ENCODE measurements at regions not wholly inside any gene's neighbourhood (a gene's known extent, or its start where the extent isn't known, plus 50 kb on each side); places are given as distances from the start of the nearest gene placed in this dataset.

GRCh38 chr1:232378266-232379062, 251.5 kb downstream of the SIPA1L2 start:
- ChIA-PET POLR2A (interaction anchor here (0.6 kb wide), 1 partner anchor 168 kb away, joined by 3 read pairs; no protein-coding TSS in a partner anchor), CTCF (no interaction called here)

DNA sequence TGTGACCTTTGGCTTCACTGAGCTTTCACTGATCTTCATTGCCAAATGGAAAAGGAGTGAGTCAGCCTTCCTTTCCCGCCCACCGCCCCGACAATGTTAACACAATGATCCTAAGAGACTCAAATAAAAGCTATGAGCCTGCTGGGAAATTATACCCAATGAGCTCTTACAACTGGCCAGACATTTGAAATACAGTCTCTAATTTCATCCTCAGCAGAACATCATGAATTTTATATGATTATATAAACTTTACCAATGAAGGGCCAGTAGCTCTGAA, 252.5 kb downstream of the SIPA1L2 start:
- ChIA-PET POLR2A (no interaction called here), CTCF (no interaction called here)
- TF ChIP-seq L3MBTL2 (conservative IDR thresholded peaks at IDR 0.05): no peak
- DNase-seq (ENCODE audit: extremely low spot score): no peak

More at GRCh38 chr1:232378266-232379062, 251.5 kb downstream of the SIPA1L2 start:
- DNase-seq (ENCODE audit: extremely low spot score): no peak
- no peak for TF ChIP-seq NFRKB (IDR thresholded peaks at IDR 0.05)
- TF ChIP-seq ELF4 (IDR thresholded peaks at IDR 0.05): no peak
- TF ChIP-seq FOXM1 (IDR thresholded peaks at IDR 0.05; ENCODE audit: borderline replicate concordance): no peak
- TF ChIP-seq TARDBP (IDR thresholded peaks at IDR 0.05): no peak
- no peak for TF ChIP-seq BHLHE40 (IDR thresholded peaks at IDR 0.05; ENCODE audit: borderline replicate concordance)
- TF ChIP-seq FOXA1 (IDR thresholded peaks at IDR 0.05): no peak
- no peak for TF ChIP-seq ZNF384 (IDR thresholded peaks at IDR 0.05)
- no peak for TF ChIP-seq SP1 (IDR thresholded peaks at IDR 0.05)
- no peak for TF ChIP-seq FOXK2 (IDR thresholded peaks at IDR 0.05)
- no peak for TF ChIP-seq LEF1 (IDR thresholded peaks at IDR 0.05; ENCODE audit: borderline replicate concordance)
- no peak for TF ChIP-seq L3MBTL2 (conservative IDR thresholded peaks at IDR 0.05)
- no peak for TF ChIP-seq CTBP1 (IDR thresholded peaks at IDR 0.05; ENCODE audit: borderline replicate concordance)
- no peak for TF ChIP-seq HDGF (IDR thresholded peaks at IDR 0.05; ENCODE audit: borderline replicate concordance)
- TF ChIP-seq ARNT (IDR thresholded peaks at IDR 0.05): no peak
- TF ChIP-seq SUZ12 (IDR thresholded peaks at IDR 0.05): no peak

DNA sequence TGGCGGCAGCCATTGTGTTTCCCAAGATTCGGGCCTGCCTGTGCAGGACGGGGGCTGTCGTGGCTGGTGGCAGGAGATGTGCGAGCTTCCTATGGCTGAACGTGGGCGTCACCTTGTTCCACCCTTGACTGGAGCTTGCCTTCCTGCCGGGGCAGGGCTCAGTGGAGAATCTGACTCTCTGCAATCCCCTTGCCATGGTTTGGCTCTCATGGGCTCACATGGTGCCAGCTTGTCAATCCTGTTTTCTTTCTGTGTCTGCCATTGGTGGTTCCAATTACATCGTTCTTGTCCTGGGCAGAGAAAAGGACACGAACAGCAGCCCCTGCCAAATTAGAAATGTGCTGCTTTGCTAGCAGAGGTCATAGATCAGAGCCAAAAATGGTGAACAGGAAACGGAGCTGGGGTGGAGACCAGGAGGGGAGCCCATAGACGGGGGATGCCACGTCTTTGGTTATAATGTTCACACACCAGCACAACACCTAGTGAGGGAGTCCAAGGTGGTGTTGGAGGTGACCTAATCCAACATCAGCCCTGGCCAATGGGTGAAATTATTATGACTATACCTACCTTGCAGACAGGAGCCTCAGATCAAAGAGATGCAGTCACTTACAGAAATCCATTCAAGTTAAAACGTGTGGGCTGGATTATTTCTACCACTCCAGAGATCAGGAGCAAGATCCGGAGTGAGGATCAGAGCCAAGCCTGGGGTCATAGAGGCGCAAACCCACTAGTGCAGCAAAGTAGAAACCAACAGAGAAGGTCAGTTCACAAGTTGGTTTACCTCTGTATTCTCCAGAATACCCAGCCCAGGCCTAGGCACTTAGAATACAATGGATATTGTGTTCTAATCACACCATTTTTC, 253.1 kb downstream of the SIPA1L2 start:
- POLR2A ChIA-PET: no interaction called here
- CTCF ChIA-PET: no interaction called here
- TF ChIP-seq BHLHE40 (IDR thresholded peaks at IDR 0.05; ENCODE audit: borderline replicate concordance) (no peak), TARDBP (IDR thresholded peaks at IDR 0.05) (no peak), ELF4 (IDR thresholded peaks at IDR 0.05) (no peak), FOXK2 (IDR thresholded peaks at IDR 0.05) (no peak), CTBP1 (IDR thresholded peaks at IDR 0.05; ENCODE audit: borderline replicate concordance) (no peak), HDGF (IDR thresholded peaks at IDR 0.05; ENCODE audit: borderline replicate concordance) (no peak), FOXA1 (IDR thresholded peaks at IDR 0.05) (no peak), ZNF384 (IDR thresholded peaks at IDR 0.05) (no peak), PKNOX1 (IDR thresholded peaks at IDR 0.05) (no peak), LEF1 (IDR thresholded peaks at IDR 0.05; ENCODE audit: borderline replicate concordance) (no peak), FOXM1 (IDR thresholded peaks at IDR 0.05; ENCODE audit: borderline replicate concordance) (no peak), SP1 (IDR thresholded peaks at IDR 0.05) (no peak), NFRKB (IDR thresholded peaks at IDR 0.05) (no peak), L3MBTL2 (conservative IDR thresholded peaks at IDR 0.05) (no peak), SUZ12 (IDR thresholded peaks at IDR 0.05) (no peak), ARNT (IDR thresholded peaks at IDR 0.05) (no peak)
- no peak for DNase-seq (ENCODE audit: extremely low spot score)

DNA sequence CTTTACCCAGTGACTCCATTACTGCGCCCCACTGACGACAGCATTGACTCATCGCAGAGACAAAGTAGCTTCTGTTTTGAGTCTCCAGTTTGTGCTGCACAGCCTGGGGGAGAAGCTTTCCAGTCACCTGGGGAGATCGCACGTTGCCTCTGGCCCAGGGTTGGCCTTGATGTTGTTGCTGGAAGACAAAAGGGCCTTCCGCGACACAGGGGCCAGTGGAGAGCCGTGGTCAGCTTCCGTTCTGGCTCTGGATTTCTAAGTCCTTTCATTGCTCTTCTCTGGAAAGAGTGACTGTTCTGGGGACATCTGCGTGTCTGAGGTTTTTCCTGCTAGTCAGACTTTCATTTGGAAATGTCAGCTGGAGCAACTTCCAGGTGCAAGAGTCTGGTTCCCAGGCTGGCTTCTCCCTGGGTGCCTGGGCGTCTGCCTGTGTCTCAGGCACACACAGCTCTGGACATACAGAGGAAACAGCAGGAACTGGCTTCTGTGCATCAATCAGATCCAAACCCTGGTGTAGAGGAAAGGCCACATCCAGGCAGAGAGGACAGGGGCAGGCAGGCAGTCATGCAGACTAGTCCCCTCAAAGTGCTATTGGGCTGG, 257.0 kb downstream of the SIPA1L2 start:
- no peak for DNase-seq (ENCODE audit: extremely low spot score)
- no peak for TF ChIP-seq TARDBP (IDR thresholded peaks at IDR 0.05)
- TF ChIP-seq PKNOX1 (IDR thresholded peaks at IDR 0.05): no peak
- no peak for TF ChIP-seq L3MBTL2 (conservative IDR thresholded peaks at IDR 0.05)
- no peak for TF ChIP-seq CTBP1 (IDR thresholded peaks at IDR 0.05; ENCODE audit: borderline replicate concordance)
- no peak for TF ChIP-seq SUZ12 (IDR thresholded peaks at IDR 0.05)
- no peak for TF ChIP-seq FOXA1 (IDR thresholded peaks at IDR 0.05)
- TF ChIP-seq BHLHE40 (IDR thresholded peaks at IDR 0.05; ENCODE audit: borderline replicate concordance): no peak
- no peak for TF ChIP-seq FOXM1 (IDR thresholded peaks at IDR 0.05; ENCODE audit: borderline replicate concordance)
- TF ChIP-seq LEF1 (IDR thresholded peaks at IDR 0.05; ENCODE audit: borderline replicate concordance): no peak
- TF ChIP-seq ZNF384 (IDR thresholded peaks at IDR 0.05): no peak
- TF ChIP-seq NFRKB (IDR thresholded peaks at IDR 0.05): no peak
- no peak for TF ChIP-seq SP1 (IDR thresholded peaks at IDR 0.05)
- TF ChIP-seq ELF4 (IDR thresholded peaks at IDR 0.05): no peak
- no peak for TF ChIP-seq ARNT (IDR thresholded peaks at IDR 0.05)
- TF ChIP-seq HDGF (IDR thresholded peaks at IDR 0.05; ENCODE audit: borderline replicate concordance): no peak
- ChIA-PET CTCF (no interaction called here), POLR2A (no interaction called here)

DNA sequence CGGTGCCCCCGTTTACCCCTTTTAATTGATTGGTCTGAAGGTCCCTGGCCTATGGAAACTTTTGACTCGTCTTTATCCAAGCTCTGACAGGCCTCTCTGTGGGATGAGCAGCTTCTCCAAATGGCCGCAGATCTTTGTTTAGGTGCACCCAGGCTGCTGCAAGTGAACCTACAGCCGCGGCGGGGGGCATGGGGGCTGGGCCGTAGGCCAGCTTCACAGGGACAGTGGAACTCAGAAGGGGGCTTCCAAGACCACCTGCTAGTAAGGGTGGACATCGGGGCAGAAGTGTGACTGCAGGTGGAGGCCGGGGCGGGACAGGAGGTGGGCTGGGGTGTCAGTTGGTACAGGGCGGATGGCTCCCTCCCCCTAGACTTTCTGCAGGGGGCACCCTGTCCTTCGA, 257.5 kb downstream of the SIPA1L2 start:
- CTCF ChIA-PET: no interaction called here
- POLR2A ChIA-PET: no interaction called here
- TF ChIP-seq CTBP1 (IDR thresholded peaks at IDR 0.05; ENCODE audit: borderline replicate concordance) (no peak), BHLHE40 (IDR thresholded peaks at IDR 0.05; ENCODE audit: borderline replicate concordance) (no peak), SP1 (IDR thresholded peaks at IDR 0.05) (no peak), LEF1 (IDR thresholded peaks at IDR 0.05; ENCODE audit: borderline replicate concordance) (no peak)
- DNase-seq (ENCODE audit: extremely low spot score): no peak
